Spleen (tissue), 7 donors: ENCODE measurements at regions not wholly inside any gene's neighbourhood (a gene's known extent, or its start where the extent isn't known, plus 50 kb on each side); places are given as distances from the start of the nearest gene placed in this dataset.

ENCODE experiments used
- CTCF ChIP-seq, 11 experiments: fragments of 200-600 bp in 7 of 11; fragments of 450-650 bp in 4 of 11; sonication (generic) in 4 of 11; IDR thresholded peaks in 8 of 11; conservative IDR thresholded peaks in 3 of 11; 1 replicate in 7 of 11; 2 replicates in 4 of 11; pipeline versions ENCODE4 v1.4.0 to v1.8.0; 2016 to 2021; ENCODE audit warnings: antibody characterized with exemption in 11 of 11, inconsistent platforms in 4 of 11, mild to moderate bottlenecking in 1 of 11
- POLR2A ChIP-seq, 3 donors: fragments of 450-650 bp; IDR thresholded peaks; one replicate each; pipeline ENCODE4 v1.5.1; 2017; ENCODE audit warnings: antibody characterized with exemption in 3 of 3, mild to moderate bottlenecking in 1 of 3
- POLR2AphosphoS5 ChIP-seq, 3 donors: sonication (generic); formaldehyde crosslinking; IDR thresholded peaks; one replicate each; pipeline ENCODE4 v1.5.1; 2017; ENCODE audit warnings: antibody characterized with exemption in 3 of 3
- donor health status: DM: no; HTN: no; CAD: no; lungs with moderate emphysema.
- donor health status: DM: no; HTN: no; CAD: no.
- donor health status: DM: no; HTN: no; CAD: no.

GRCh38 chr10:110365356-110366143 lies 60.8 kb upstream of the SMNDC1 start:
- TF ChIP-seq POLR2A (IDR thresholded peaks at IDR 0.05) (no peak), CTCF (IDR thresholded peaks at IDR 0.05 in 8 of 11, conservative IDR thresholded peaks at IDR 0.05 in 3 of 11) (no peak), POLR2AphosphoS5 (IDR thresholded peaks at IDR 0.05) (no peak)
